ENCODE measurements at regions not wholly inside any gene's neighbourhood (a gene's known extent, or its start where the extent isn't known, plus 50 kb on each side); places are given as distances from the start of the nearest gene placed in this dataset.
"Not testable (repeated sequence)": the region's sequence is repeated elsewhere in the genome, so short reads cannot be mapped to it uniquely, and the experiment has no call there.

GRCh38 chr12:25397001-25397400, 146.3 kb upstream of the KRAS start:
- Mint-ChIP-seq H3K27me3 (ENCODE audit: low read depth) (no peaks in the 10 kb centered on the region), H3K4me1 (no peaks in the 10 kb centered on the region), H3K27ac (no peak overlapping the region), H3K4me3 (no peak overlapping the region), H3K36me3 (ENCODE audit: low read depth) (no peaks in the 10 kb centered on the region), H3K9me3 (peaks cover 15% of the 10 kb centered on the region)
- TF ChIP-seq CTCF (IDR thresholded peaks at IDR 0.05; ENCODE audit: unreplicated experiment in 3 of 3), result no peak

- Mint-ChIP-seq H3K27me3 (ENCODE audit: low read depth) (no peaks in the 10 kb centered on the region), H3K36me3 (ENCODE audit: low read depth) (no peaks in the 10 kb centered on the region), H3K4me3 (no peak overlapping the region), H3K9me3 (peaks cover 6% of the 10 kb centered on the region), H3K27ac (no peak overlapping the region), H3K4me1 (no peaks in the 10 kb centered on the region)
- TF ChIP-seq CTCF (IDR thresholded peaks at IDR 0.05; ENCODE audit: unreplicated experiment in 3 of 3), result no peak
Observed at GRCh38 chr12:25395227-25395626, 144.5 kb upstream of the KRAS start.

GRCh38 chr12:25394775-25395174, 144.0 kb upstream of the KRAS start:
- H3K27ac Mint-ChIP-seq, H3K4me3 Mint-ChIP-seq: not testable (repeated sequence)

GRCh38 chr12:25394025-25394424, 143.3 kb upstream of the KRAS start:
- Mint-ChIP-seq H3K36me3 (ENCODE audit: low read depth) (no peaks in the 10 kb centered on the region), H3K9me3 (no peaks in the 10 kb centered on the region), H3K27ac (no peak overlapping the region), H3K4me3 (no peak overlapping the region), H3K27me3 (ENCODE audit: low read depth) (no peaks in the 10 kb centered on the region), H3K4me1 (no peaks in the 10 kb centered on the region)
- TF ChIP-seq CTCF (IDR thresholded peaks at IDR 0.05; ENCODE audit: unreplicated experiment in 3 of 3), result no peak

More at GRCh38 chr12:25394775-25395174, 144.0 kb upstream of the KRAS start:
- H3K9me3 Mint-ChIP-seq; H3K27me3 Mint-ChIP-seq (ENCODE audit: low read depth); H3K36me3 Mint-ChIP-seq (ENCODE audit: low read depth); H3K4me1 Mint-ChIP-seq: not testable (repeated sequence)

- H3K4me3 Mint-ChIP-seq; H3K9me3 Mint-ChIP-seq; H3K27ac Mint-ChIP-seq; H3K27me3 Mint-ChIP-seq (ENCODE audit: low read depth); H3K4me1 Mint-ChIP-seq; H3K36me3 Mint-ChIP-seq (ENCODE audit: low read depth): not testable (repeated sequence)
Observed at GRCh38 chr12:25391346-25391745, 140.6 kb upstream of the KRAS start.

- no peak for TF ChIP-seq CTCF (IDR thresholded peaks at IDR 0.05; ENCODE audit: unreplicated experiment in 3 of 3)
- Mint-ChIP-seq H3K36me3 (ENCODE audit: low read depth) (no peaks in the 10 kb centered on the region), H3K27me3 (ENCODE audit: low read depth) (no peaks in the 10 kb centered on the region), H3K4me1 (peaks cover 15% of the 10 kb centered on the region), H3K4me3 (peak overlapping the region in 2 of 3 experiments; percentile 26 to 46), H3K27ac (no peak overlapping the region), H3K9me3 (no peaks in the 10 kb centered on the region)
Observed at GRCh38 chr12:25388183-25388582, 137.5 kb upstream of the KRAS start.

- no peaks in the 10 kb centered on the region for H3K36me3 Mint-ChIP-seq (ENCODE audit: low read depth)
- no peaks in the 10 kb centered on the region for H3K9me3 Mint-ChIP-seq
- peak overlapping the region; percentile 70 to 98 (median 96) for H3K4me3 Mint-ChIP-seq
- H3K27ac Mint-ChIP-seq, result peak overlapping the region; percentile 100
- no peaks in the 10 kb centered on the region for H3K27me3 Mint-ChIP-seq (ENCODE audit: low read depth)
- TF ChIP-seq CTCF (IDR thresholded peaks at IDR 0.05; ENCODE audit: unreplicated experiment in 3 of 3), result peak in 2 of 3 experiments; percentile 7 to 39
- peaks cover 20% of the 10 kb centered on the region for H3K4me1 Mint-ChIP-seq
Observed at GRCh38 chr12:25387732-25388050, 137.0 kb upstream of the KRAS start.

Measured in nephron (organoid).